ENCODE measurements at regions not wholly inside any gene's neighbourhood (a gene's known extent, or its start where the extent isn't known, plus 50 kb on each side); places are given as distances from the start of the nearest gene placed in this dataset.

DNA sequence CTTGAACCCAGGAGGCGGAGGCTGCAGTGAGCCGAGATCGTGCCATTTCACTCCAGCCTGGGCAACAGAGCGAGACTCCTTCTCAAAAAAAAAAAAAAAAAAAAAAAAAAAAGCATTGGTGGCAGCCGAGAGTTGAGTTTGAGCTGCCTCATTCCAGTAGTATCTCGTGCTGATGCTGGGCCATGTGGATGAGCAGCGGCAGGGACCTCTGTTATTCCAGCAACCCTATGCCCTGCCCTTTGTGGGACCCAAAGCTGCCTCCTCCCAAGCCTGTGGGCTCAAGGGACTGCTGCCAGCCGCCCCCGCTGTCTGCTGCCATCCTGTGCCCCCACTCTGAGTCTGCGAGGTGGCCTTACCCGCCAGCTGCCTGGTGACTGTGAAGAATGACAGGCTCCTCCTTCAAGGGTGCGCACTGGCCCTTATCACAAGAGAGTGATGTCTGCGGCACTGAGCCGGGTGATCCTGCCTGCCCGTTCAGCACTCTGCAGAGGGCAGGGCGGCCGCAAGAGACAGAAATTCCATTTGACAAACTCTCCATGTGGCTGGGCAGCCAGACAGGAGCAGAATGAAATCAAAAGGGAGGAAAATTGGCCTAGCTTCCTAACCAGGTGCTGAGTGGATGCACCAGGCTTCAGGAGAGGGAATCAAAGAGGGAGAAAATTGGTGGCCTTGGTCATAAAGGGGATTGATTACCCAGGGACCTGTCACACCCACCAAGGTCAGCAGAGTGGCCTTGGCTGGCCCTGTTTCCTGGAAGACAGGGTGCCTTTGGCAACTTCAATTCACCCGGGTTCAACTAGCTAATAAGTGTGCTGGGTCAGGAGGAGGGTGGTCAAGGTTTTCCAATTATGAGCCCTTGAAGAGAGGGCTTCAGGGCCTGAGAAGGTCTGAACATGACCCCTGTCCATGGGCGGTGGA is 65.3 kb upstream of the ZMIZ1 start:
- H3K9me3 ChIP-seq (replicated peaks in 1 of 2; ENCODE audit: control insufficient read depth in 2 of 2, insufficient read depth in 1 of 2, low read depth in 1 of 2, low read length in 2 of 2): no peaks in the 10 kb centered on the region
- no peak overlapping the region for H4K8ac ChIP-seq (ENCODE audit: low read depth, low read length)
- no peak overlapping the region for H2BK120ac ChIP-seq (ENCODE audit: low read depth, low read length)
- H3K4ac ChIP-seq (ENCODE audit: low read length): no peak overlapping the region
- no peak overlapping the region for H2BK12ac ChIP-seq (ENCODE audit: low read length)
- H3K4me2 ChIP-seq (ENCODE audit: insufficient read depth, low read length, poor library complexity, severe bottlenecking): no peak overlapping the region
- H3K27me3 ChIP-seq (ENCODE audit: control insufficient read depth in 3 of 3, insufficient read depth in 3 of 3, low read depth in 1 of 3, low read length in 3 of 3): peaks cover 0 to 20% (median 0%) of the 10 kb centered on the region in 3 experiments
- no peak overlapping the region for H3K4me3 ChIP-seq (ENCODE audit: low read length in 2 of 2)
- peaks cover 0 to 4% of the 10 kb centered on the region in 2 donors for H3K4me1 ChIP-seq (ENCODE audit: control insufficient read depth in 2 of 2, insufficient read depth in 1 of 2, low read depth in 1 of 2, low read length in 2 of 2)
- H3K27ac ChIP-seq (replicated peaks; ENCODE audit: low read length): no peak overlapping the region
- no peak overlapping the region for H3K9ac ChIP-seq (ENCODE audit: low read depth, low read length, poor library complexity)
- peak overlapping the region; percentile 39 for H3K18ac ChIP-seq (ENCODE audit: low read length)
- no peak overlapping the region for H2BK5ac ChIP-seq (ENCODE audit: low read length)
- no peaks in the 10 kb centered on the region for H3K79me1 ChIP-seq (ENCODE audit: low read depth, low read length)
- no peak overlapping the region for H2AFZ ChIP-seq (ENCODE audit: low read length)
- H3K14ac ChIP-seq (ENCODE audit: low read length): no peak overlapping the region
- H2AK5ac ChIP-seq (ENCODE audit: low read depth, low read length): no peak overlapping the region
- DNase-seq (ENCODE audit: low spot score): no peak
- H3K36me3 ChIP-seq (replicated peaks in 1 of 2; ENCODE audit: control insufficient read depth in 2 of 2, insufficient read depth in 2 of 2, low read length in 2 of 2): no peaks in the 10 kb centered on the region
- WGBS, 2 donors (ENCODE audit: extremely low coverage in 2 of 2, insufficient read length in 2 of 2, insufficient replicate concordance in 1 of 2): no CpG with 5 or more reads among the region's 19 CpGs
- no peak overlapping the region for H4K91ac ChIP-seq (ENCODE audit: low read depth, low read length, poor library complexity)
- peak overlapping the region; percentile 81 for H2BK15ac ChIP-seq (ENCODE audit: low read length)
- peak overlapping the region; percentile 58 for H3K23ac ChIP-seq (ENCODE audit: low read depth, low read length, poor library complexity)

DNA sequence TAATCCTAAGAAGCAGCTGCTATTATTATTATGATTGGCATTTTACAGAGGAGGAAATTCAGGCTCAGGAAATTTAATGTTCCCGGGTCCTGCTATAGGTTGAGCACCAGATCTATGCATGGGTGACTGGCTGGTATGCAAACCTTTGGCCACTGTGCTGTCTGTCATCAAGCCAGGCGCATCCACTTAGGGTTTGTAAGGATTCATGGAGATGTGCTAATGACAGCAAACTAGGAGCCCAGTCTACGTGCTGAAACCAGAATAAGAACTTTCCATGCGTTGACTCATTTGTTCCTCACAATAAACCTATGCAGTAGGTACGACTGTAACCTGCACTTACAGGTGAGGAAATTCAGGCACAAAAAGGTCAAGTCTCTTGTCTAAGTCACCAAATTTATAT is 64.5 kb upstream of the ZMIZ1 start:
- Histone ChIP-seq H3K9me3 (replicated peaks in 1 of 2; ENCODE audit: control insufficient read depth in 2 of 2, insufficient read depth in 1 of 2, low read depth in 1 of 2, low read length in 2 of 2) (no peaks in the 10 kb centered on the region), H2BK15ac (ENCODE audit: low read length) (no peak overlapping the region), H3K4me2 (ENCODE audit: insufficient read depth, low read length, poor library complexity, severe bottlenecking) (no peak overlapping the region), H3K4me1 (ENCODE audit: control insufficient read depth in 2 of 2, insufficient read depth in 1 of 2, low read depth in 1 of 2, low read length in 2 of 2) (peaks cover 0 to 4% of the 10 kb centered on the region in 2 donors), H3K18ac (ENCODE audit: low read length) (no peak overlapping the region), H2BK120ac (ENCODE audit: low read depth, low read length) (no peak overlapping the region), H3K9ac (ENCODE audit: low read depth, low read length, poor library complexity) (no peak overlapping the region), H4K8ac (ENCODE audit: low read depth, low read length) (no peak overlapping the region), H3K23ac (ENCODE audit: low read depth, low read length, poor library complexity) (no peak overlapping the region), H3K14ac (ENCODE audit: low read length) (no peak overlapping the region), H3K27me3 (ENCODE audit: control insufficient read depth in 3 of 3, insufficient read depth in 3 of 3, low read depth in 1 of 3, low read length in 3 of 3) (peaks cover 0 to 21% (median 0%) of the 10 kb centered on the region in 3 experiments), H3K36me3 (replicated peaks in 1 of 2; ENCODE audit: control insufficient read depth in 2 of 2, insufficient read depth in 2 of 2, low read length in 2 of 2) (no peaks in the 10 kb centered on the region), H2AFZ (ENCODE audit: low read length) (no peak overlapping the region), H4K91ac (ENCODE audit: low read depth, low read length, poor library complexity) (no peak overlapping the region), H3K27ac (replicated peaks; ENCODE audit: low read length) (no peak overlapping the region), H3K4me3 (ENCODE audit: low read length in 2 of 2) (no peak overlapping the region), H3K79me1 (ENCODE audit: low read depth, low read length) (no peaks in the 10 kb centered on the region), H2BK5ac (ENCODE audit: low read length) (no peak overlapping the region), H2AK5ac (ENCODE audit: low read depth, low read length) (no peak overlapping the region), H3K4ac (ENCODE audit: low read length) (no peak overlapping the region), H2BK12ac (ENCODE audit: low read length) (no peak overlapping the region)
- DNase-seq (ENCODE audit: low spot score): no peak
- no CpG with 5 or more reads among the region's 5 CpGs for WGBS, 2 donors (ENCODE audit: extremely low coverage in 2 of 2, insufficient read length in 2 of 2, insufficient replicate concordance in 1 of 2)

DNA sequence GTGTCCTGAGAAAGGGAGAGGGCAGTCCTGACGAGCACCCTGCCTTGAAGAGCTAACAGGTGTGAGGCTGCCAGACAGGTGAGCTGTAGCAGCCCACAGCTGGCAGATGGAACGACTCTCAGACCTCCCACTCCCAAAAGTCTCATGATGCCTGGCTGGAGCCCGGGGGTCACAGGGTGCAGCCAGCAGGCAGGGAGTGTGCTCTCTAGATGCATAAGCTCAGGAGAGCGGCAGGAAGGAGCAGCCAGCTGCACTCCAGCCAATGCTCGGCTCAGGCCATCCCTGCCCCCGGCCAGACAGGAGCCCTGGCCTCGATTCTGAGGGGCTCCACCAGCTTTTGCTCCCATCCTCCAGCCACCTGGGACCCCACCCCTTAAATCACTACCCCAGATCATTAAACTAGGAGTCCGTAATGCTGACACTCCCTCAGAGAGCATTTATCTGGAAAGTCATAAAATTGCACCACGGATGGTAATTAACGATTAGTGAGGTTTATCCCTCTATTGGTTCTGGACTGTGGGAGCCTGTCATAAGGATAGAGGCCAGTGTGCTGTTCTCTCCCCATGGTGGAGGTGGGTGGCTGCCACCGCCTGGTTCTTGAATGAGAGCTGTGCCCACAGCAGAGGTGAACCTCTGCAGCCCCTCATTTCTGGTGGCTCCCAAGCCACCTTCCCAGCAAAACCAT is 63.5 kb upstream of the ZMIZ1 start:
- H2AFZ ChIP-seq (ENCODE audit: low read length): no peak overlapping the region
- H3K4me1 ChIP-seq (ENCODE audit: control insufficient read depth in 2 of 2, insufficient read depth in 1 of 2, low read depth in 1 of 2, low read length in 2 of 2): peaks cover 0 to 4% of the 10 kb centered on the region in 2 donors
- H3K36me3 ChIP-seq (replicated peaks in 1 of 2; ENCODE audit: control insufficient read depth in 2 of 2, insufficient read depth in 2 of 2, low read length in 2 of 2): no peaks in the 10 kb centered on the region
- H2AK5ac ChIP-seq (ENCODE audit: low read depth, low read length): peak overlapping the region; percentile 24
- H3K9ac ChIP-seq (ENCODE audit: low read depth, low read length, poor library complexity): no peak overlapping the region
- H3K4ac ChIP-seq (ENCODE audit: low read length): no peak overlapping the region
- H3K79me1 ChIP-seq (ENCODE audit: low read depth, low read length): no peaks in the 10 kb centered on the region
- H2BK5ac ChIP-seq (ENCODE audit: low read length): no peak overlapping the region
- no peak for DNase-seq (ENCODE audit: low spot score)
- no peak overlapping the region for H3K14ac ChIP-seq (ENCODE audit: low read length)
- peaks cover 0 to 21% (median 0%) of the 10 kb centered on the region in 3 experiments for H3K27me3 ChIP-seq (ENCODE audit: control insufficient read depth in 3 of 3, insufficient read depth in 3 of 3, low read depth in 1 of 3, low read length in 3 of 3)
- H3K4me2 ChIP-seq (ENCODE audit: insufficient read depth, low read length, poor library complexity, severe bottlenecking): no peak overlapping the region
- H4K8ac ChIP-seq (ENCODE audit: low read depth, low read length): no peak overlapping the region
- no peak overlapping the region for H2BK12ac ChIP-seq (ENCODE audit: low read length)
- H2BK15ac ChIP-seq (ENCODE audit: low read length): peak overlapping the region; percentile 25
- no CpG with 5 or more reads among the region's 11 CpGs for WGBS, 2 donors (ENCODE audit: extremely low coverage in 2 of 2, insufficient read length in 2 of 2, insufficient replicate concordance in 1 of 2)
- H3K18ac ChIP-seq (ENCODE audit: low read length): peak overlapping the region; percentile 6
- H3K23ac ChIP-seq (ENCODE audit: low read depth, low read length, poor library complexity): peak overlapping the region; percentile 59
- H3K4me3 ChIP-seq (ENCODE audit: low read length in 2 of 2): no peak overlapping the region
- H4K91ac ChIP-seq (ENCODE audit: low read depth, low read length, poor library complexity): no peak overlapping the region
- no peak overlapping the region for H3K27ac ChIP-seq (replicated peaks; ENCODE audit: low read length)
- no peaks in the 10 kb centered on the region for H3K9me3 ChIP-seq (replicated peaks in 1 of 2; ENCODE audit: control insufficient read depth in 2 of 2, insufficient read depth in 1 of 2, low read depth in 1 of 2, low read length in 2 of 2)
- no peak overlapping the region for H2BK120ac ChIP-seq (ENCODE audit: low read depth, low read length)

DNA sequence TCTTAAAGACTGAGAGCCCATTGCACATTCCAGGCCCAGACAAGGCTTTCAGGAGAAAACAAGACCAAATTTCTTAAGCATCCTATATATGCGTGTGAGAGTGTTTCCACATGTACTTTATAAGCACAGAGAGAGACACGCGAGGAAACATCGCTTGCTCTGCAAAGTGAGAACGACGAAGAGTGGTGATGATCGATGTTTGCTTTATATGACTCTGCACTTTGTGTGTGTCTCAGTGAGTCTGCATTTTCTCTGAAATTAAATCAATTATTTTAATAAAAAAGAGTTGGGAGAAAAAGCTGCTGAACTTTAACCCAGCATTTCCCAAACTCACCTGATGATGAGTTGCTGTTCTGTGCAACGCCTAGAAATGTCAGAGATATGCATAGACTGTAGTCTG is 61.7 kb upstream of the ZMIZ1 start:
- Histone ChIP-seq H3K36me3 (replicated peaks in 1 of 2; ENCODE audit: control insufficient read depth in 2 of 2, insufficient read depth in 2 of 2, low read length in 2 of 2) (no peaks in the 10 kb centered on the region), H3K27me3 (ENCODE audit: control insufficient read depth in 3 of 3, insufficient read depth in 3 of 3, low read depth in 1 of 3, low read length in 3 of 3) (peaks cover 0 to 25% (median 0%) of the 10 kb centered on the region in 3 experiments), H2BK120ac (ENCODE audit: low read depth, low read length) (no peak overlapping the region), H3K4me1 (ENCODE audit: control insufficient read depth in 2 of 2, insufficient read depth in 1 of 2, low read depth in 1 of 2, low read length in 2 of 2) (peaks cover 0 to 4% of the 10 kb centered on the region in 2 donors), H4K8ac (ENCODE audit: low read depth, low read length) (no peak overlapping the region), H2AK5ac (ENCODE audit: low read depth, low read length) (peak overlapping the region; percentile 47), H3K27ac (replicated peaks; ENCODE audit: low read length) (no peak overlapping the region), H2AFZ (ENCODE audit: low read length) (no peak overlapping the region), H3K23ac (ENCODE audit: low read depth, low read length, poor library complexity) (no peak overlapping the region), H2BK5ac (ENCODE audit: low read length) (no peak overlapping the region), H3K4me2 (ENCODE audit: insufficient read depth, low read length, poor library complexity, severe bottlenecking) (no peak overlapping the region), H4K91ac (ENCODE audit: low read depth, low read length, poor library complexity) (no peak overlapping the region), H3K4ac (ENCODE audit: low read length) (no peak overlapping the region), H3K79me1 (ENCODE audit: low read depth, low read length) (no peaks in the 10 kb centered on the region), H3K18ac (ENCODE audit: low read length) (no peak overlapping the region), H3K4me3 (ENCODE audit: low read length in 2 of 2) (no peak overlapping the region), H3K9ac (ENCODE audit: low read depth, low read length, poor library complexity) (no peak overlapping the region), H3K9me3 (replicated peaks in 1 of 2; ENCODE audit: control insufficient read depth in 2 of 2, insufficient read depth in 1 of 2, low read depth in 1 of 2, low read length in 2 of 2) (no peaks in the 10 kb centered on the region), H2BK12ac (ENCODE audit: low read length) (no peak overlapping the region), H2BK15ac (ENCODE audit: low read length) (no peak overlapping the region), H3K14ac (ENCODE audit: low read length) (no peak overlapping the region)
- no peak for DNase-seq (ENCODE audit: low spot score)
- WGBS, 2 donors (ENCODE audit: extremely low coverage in 2 of 2, insufficient read length in 2 of 2, insufficient replicate concordance in 1 of 2): no CpG with 5 or more reads among the region's 8 CpGs

Measured in neuronal stem cell (in vitro differentiated cells).